Activated CD4-positive, alpha-beta T cell treated with anti-CD3 and anti-CD28 coated beads, Interleukin-2, Interleukin-6, amounts not matched to agents 100 ng/mL and 50 ng/mL, durations not matched to agents 16 hours and 8 hours (primary cell): ENCODE measurements at regions not wholly inside any gene's neighbourhood (a gene's known extent, or its start where the extent isn't known, plus 50 kb on each side); places are given as distances from the start of the nearest gene placed in this dataset.

ENCODE experiments used
- DNase-seq: peaks from one replicate; pipeline ENCODE4 v3.0.0-alpha.2; 2020

DNA sequence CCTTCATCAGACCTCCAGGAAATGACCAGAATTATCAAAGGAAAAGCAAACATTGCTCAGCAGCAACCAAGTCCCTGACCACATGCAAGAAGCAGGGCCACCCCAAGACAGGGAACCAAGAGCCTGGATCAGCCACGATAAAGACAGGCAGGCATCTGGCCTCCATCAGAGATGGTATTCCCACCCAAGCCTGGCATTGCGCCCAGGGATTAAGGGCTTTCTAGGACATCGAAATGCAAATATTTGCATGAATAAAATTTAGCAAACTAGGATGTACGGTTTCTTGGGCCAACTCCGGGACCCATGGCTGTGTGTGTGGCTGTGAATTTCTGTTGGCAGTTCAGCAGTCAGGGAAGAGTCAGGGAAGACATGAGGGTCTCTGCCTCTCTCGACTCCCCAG, 241.4 kb upstream of the DYNLRB2 start:
- no peak for DNase-seq

DNA sequence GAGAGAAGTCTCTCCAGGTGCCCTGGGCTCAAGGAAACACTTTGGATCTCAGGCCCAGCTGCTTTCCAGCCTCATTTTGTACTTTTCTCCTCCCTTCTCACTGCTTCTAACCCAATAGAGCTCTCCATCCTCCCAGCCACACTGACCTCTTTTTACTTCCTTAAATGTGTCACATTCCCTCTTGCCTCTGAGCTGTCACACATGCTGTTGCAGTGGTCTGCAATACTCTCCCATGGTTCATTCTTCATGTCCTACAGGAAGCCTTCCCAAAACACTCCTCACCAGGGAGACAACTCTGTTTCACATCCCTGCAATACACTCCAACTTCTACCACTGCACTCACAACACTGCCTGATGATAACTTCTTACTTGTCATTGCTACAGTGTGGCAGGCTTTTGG, 242.1 kb upstream of the DYNLRB2 start:
- no peak for DNase-seq

DNA sequence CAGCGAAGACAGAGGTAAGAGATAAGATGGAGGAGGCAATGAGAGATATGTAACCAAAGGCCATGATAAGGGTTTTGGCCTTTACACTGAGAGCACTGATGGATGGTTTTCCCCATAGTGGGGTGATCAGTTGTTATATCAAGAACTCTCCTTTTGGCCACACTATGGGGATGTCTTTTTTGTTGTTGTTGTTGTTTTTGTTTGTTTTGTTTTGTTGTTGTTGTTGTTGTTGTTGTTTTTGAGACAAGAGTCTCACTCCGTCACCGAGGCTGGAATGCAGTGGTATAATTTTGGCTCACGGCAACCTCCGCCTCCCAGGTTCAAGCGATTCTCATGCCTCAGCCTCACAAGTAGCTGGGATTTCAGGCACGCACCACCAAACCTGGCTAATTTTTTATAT, 244.8 kb upstream of the DYNLRB2 start:
- no peak for DNase-seq

DNA sequence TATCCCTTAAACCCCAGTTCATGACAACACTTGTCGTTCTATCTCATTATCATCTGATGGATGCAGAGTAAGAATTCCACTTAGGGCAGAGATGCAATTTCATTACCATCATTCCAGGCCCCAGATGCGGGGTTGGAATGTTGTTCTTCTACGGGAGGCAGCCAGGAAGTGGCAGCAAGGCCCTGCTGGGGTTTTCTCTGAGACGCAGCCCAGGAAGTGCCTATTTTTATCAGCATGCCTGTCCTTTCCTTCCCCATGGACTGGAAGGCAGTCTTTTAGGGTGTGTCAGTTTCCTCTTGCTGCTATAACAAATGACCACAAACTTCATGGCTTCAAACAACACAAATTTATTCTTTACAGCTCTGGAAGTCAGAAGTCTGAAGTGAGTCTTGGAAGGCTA, 246.6 kb upstream of the DYNLRB2 start:
- no peak for DNase-seq

DNA sequence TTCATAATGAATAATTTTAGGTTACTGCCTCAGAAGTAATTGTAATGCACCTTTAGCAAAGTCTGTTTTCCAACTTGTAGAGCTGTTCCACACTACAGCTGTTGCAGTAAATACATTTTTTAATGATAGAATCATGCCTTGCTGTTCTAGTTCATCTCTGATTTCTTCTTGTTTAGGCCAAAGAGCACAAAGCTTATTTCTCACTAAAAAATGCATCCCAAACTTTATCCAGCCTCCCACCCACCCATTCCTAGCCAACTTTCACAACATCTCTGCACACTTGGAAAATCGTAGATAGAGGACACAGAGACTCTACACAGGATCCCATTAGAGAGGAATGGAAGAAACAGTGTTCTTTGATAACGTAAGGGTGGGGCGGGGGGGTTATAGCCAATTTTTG, 252.2 kb upstream of the DYNLRB2 start:
- no peak for DNase-seq

DNA sequence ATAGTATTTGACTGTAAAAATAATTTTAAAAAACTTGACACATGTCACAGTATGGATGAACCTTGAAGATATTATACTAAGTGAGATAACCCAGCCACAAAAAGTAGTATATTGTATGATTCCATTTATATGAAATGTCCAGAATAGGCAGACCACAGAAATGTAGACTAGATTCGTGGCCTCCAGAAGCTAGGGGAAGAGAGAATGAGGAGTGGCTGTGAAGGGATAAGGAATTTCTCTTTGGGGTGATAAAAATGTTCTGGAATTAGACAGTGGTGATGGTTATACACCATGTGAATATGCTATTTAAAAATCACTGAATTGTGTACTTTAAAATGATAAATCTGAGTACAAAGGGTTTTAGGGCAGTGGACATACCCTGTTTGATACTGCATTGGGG, 253.1 kb upstream of the DYNLRB2 start:
- no peak for DNase-seq

DNA sequence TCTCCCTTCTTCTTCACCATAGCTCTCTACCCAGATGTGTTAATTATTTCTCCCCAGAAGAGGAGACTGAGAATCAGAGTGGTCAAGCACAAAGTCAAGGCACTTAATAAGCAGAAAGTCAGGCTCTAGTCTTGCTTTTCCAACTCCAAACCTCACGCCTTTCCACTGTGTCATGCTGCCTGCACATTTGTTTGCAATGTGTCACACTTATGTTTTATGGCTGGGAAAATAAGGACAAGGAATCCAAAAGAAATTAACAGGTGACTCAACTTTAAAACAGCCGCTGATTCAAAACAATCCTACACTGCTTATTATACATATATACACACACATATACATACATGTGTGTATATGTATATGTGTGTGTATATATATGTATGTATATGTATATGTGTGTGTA, 255.7 kb upstream of the DYNLRB2 start:
- DNase-seq, result no peak

DNA sequence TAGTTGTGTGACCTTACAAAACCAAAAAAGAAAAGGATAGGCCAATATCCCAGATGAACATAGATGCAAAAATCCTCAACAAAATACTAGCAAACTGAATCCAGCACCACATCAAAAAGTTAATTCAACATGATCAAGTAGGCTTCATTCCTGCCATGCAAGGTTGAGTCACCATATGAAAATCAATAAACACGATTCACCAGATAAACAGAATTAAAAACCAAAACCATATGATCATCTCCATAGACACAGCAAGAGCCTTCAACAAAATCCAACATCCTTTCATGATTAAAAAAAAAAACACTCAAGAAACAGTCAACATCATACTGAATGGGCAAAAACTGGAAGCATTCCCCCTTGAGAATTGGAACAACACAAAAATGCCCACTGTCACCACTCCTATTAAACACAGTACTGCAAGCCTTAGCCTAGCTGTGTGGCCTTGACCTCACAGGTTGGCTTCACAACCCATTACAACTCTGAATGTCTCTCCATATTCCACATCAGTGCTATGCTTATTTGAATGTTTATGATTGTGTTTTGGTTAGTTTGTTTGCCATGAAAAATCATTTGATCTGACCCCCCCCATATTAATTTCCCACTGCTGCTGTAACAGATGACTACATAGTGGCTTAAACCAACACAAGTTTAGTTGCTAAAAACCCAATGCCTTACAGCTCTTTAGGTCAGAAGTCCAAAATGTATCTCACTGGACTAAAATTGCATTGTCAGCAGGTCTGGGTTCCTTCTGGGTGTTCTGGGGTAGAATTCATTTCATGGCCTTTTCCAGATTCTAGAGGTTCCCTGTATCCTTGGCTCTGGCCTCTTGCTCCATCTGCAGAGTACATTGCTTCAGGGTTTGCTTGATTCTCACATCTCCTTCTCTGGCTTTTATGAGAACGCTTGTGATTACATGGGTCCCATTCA, 257.1 kb upstream of the DYNLRB2 start:
- DNase-seq, result no peak

DNA sequence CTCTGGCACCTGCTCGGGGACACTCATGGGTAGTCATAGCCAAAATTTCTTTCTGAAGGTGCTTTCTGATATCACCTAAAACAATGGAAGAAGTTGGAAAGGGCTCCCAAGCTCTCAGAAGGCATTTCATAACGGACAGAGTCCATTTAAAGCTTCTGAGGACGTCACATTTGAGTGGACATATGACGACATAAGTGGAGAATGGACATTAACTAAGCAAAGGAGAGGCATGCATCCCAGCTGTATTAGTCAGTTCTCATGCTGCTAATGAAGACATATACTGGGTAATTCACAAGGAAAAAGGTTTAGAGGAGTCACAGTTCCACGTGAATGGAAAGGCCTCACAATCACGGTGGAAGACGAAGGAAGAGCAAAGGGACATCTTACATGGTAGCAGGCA, 260.2 kb upstream of the DYNLRB2 start:
- no peak for DNase-seq

DNA sequence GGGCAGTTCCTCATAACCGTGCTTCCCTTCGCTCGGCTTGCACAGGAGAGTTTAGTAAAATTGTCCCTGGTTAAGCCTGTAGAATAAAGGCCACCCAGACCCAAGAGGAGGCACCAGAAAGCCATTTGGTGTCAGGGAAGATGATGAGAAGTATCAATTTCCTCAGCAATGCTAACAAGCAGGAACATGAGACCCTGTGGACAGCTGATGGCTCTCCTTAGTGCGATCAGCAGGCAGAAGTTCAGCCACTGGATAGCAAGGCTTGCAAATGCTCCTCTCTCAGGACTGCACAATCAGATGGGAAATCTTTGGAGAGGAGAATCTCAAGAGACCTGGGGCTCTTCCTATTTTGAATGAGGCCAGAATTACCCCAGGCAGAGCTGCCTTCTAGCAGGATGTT, 261.1 kb upstream of the DYNLRB2 start:
- DNase-seq, result no peak

DNA sequence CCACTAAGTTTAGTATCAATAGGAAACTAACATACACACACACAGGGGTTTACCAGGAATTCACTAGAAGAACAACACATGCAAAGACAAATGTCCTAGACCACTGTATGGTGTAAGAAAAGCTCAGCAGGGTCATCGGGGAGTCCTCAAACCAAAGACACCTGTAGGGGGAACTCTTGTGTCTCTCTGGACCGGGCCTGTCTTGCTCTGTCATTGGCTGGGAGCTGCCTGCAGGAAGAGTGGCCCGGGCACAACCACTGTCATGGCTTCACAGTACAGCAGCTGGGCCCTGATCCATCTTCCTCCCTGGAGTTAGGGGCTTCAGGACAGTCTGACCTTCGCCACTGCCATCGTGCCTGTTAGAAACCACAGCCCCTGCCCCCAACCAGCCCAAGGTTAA, 263.6 kb upstream of the DYNLRB2 start:
- no peak for DNase-seq

DNA sequence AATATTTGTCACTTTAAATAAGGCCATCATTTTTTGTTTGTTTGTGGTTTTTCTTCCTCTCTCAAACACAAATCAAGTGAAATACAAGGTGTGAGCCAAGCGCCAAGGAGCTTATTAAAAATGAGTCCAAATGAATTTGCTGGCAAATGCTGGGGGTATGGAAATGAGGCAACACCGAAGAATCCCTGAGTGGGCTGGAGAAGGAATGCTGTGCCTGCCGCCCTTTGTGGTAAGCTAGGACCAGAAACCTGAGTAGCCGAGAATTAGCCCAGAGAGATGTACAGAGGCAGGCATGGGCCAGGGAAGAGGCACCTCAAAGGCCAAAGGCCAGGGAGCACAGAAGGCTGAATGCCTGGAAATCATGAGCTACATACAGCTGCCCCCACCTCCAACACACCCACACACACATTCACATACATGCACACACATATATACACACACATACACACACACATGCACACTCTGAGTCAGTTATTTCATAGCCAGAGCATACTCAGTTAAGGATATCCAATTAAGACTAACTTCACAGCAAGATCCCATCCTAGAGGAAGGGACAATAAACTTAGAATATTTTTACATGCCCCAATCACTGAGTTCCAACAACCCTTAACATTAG, 266.1 kb upstream of the DYNLRB2 start:
- DNase-seq, result no peak

DNA sequence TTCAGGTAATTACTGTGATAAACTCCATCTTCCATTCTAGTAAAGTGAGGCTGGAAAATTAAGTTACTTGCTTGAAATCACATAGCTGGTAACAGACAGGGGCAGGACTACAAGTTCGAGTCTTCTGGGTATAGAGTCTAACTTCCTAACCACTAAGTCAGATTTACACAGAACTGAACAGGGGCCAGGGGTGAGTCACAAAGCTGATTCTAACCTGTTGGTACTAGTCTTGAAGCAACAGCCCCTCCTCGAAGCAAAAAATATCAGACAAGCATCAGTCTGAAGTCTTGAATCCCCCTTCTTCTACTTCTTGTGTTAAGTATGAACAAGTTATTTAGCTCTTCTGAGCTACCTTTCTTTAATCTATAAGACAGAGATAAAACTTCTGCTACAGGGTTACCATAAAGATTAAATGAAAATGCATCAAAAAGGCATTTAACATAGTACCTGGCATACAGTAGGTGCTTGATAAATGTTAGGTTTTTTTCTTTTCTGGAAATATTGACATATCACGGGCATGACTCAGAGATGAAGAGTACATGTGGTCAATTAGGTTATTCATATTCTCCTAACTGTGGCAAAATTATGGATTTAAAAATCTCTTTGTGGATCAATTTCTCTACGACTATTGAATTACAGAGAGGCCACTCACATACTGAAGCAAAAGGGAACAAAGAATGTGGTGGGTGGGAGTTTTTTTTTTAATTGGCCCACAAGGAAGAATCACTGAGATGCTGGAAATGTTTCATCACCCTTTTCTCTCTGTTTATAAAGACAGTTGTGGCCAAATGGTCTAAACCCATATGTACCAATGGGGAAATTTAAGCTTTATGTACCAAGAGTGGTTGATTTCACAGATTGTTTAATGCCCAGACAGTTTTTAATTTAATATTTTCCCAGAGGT, 266.9 kb upstream of the DYNLRB2 start:
- DNase-seq, result peak; percentile 2

DNA sequence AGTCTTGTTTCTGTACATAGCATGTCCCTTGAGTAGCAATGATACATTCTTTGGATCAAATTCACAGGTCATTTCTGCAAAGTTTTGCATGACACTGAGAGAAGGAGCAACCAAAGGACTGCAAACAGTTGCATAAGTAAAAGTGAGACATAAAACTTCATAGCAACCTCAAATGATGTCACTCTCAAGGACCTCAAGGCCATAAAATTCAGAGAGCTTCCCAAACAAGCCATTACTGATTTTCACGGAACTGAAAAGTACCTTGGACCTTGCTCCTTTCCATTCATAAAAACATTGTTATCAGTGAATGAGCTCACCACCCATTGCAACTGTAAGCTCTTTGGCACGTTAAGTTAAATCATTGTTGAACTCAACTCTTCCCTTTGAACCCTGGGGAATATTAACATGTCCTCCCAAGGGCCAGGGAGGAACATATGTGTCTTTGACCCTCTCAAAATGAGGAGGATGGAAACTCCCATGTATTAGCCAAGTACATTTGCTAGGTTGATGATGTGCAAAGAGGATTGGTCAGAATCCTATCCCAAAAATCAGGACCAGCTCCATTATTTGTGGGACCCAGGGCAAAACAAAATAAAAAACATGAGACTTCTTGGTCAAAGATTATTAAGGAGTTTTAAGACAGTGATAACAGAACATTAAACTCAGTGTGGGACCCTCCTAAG, 275.0 kb upstream of the DYNLRB2 start:
- no peak for DNase-seq

DNA sequence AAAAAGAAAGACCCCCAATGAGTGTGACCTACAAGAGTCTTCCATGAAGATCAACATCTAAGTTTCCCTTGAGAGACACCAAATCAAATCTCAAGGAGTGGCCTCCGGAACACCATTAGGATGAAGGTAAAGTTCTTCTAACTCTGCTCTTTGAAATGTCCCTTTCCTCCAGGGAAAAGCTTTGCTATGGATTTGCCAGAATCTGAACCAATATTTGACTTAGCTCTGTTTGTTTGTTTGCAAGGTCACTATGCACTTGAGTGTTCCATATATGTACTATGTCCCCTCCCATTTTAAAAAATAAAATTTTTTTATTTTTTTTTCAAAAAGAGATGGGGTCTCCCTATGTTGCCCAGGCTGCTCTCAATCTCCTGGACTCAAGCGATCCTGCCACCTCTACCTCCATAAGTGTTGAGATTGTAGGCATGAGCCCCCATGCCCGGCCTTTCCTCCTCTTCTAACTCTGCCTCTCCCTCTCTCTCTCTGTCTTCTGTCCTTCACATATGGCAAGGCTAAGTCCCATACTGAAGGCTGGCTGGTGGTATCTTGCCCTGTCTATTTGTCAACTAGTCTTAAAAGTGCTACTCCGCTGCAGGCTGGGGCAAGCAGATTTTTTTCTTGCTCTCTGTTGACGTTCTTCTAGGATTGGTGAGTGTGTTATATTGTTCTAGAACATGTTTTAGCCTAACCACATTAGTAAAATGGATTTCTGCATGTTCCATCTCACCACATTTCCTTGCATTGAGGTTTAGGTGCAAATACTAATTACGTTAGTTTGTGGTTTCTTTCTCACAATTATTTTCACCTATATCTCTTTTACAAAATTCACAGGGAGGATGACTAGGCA, 276.7 kb upstream of the DYNLRB2 start:
- no peak for DNase-seq

DNA sequence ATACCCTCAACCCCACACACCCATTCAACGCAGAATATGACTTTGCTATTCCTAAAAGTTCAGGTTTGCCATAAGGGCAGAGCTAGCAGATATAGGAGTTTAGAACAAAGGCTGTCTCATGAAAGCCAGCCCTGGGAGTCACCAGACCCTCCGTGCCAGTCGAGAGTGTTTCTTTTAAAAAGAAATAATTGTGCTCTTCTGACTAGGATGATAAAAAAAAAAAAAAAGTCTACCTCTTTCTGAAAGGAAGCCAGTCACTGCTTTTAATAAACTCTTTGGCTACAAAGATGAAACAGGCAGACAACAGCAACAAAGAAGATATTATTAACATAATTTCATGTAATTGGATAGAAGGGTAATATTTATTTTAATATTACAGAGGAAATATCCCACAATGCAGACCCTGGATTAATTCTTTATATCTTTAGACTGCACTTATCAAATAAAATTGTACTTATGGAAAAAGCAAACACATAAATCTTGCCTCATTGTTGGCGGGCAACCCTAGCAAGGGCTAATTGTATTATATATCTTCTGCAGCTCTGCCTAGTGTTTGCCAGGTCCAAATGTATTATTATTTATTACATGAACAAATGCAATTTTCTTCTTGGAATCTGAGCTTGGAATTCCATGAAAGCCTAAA, 277.5 kb upstream of the DYNLRB2 start:
- DNase-seq, result no peak

DNA sequence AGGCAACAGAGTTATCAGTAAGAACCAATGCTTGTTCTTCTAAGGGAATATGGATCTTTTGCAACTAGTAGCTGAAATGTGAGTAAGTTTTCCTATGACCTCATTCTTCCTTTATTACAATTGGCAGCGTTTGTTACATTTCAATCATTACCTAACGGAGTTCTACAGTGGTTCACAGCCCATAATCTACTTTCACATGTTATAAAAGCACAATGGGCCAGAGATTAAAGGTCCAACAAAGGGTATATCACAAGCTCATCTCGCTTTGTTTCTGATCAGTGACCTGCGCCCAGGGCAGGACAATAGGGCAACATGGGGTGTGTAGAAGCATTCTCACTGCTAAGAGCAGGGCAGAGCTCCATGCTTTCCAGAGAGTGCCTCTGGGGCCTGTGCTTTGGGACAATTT, 279.9 kb upstream of the DYNLRB2 start:
- no peak for DNase-seq

DNA sequence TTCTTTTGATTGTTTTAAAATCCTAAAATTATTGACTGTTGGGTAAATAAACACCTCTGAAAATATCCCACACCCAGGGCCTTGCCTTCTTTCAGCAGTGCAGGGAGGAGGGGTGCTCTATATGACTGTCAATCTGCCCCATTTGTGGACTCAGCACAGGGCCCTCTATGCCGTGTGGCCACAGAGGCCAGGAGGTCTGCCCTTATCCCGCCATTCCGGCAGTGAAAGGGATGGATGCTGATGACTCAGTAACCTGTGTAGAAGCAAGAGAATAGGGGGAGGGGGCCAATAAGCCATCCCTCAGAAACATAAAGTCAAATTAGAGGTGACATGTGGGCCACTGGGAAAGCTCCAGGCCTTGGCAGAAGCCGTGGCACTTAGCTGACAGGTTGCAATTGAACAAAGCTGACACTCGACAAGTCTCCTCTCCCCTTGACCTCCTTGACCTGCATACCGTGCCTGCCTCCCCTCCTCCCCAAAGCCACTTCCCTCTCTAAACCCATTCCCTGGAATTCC, 281.4 kb upstream of the DYNLRB2 start:
- no peak for DNase-seq

DNA sequence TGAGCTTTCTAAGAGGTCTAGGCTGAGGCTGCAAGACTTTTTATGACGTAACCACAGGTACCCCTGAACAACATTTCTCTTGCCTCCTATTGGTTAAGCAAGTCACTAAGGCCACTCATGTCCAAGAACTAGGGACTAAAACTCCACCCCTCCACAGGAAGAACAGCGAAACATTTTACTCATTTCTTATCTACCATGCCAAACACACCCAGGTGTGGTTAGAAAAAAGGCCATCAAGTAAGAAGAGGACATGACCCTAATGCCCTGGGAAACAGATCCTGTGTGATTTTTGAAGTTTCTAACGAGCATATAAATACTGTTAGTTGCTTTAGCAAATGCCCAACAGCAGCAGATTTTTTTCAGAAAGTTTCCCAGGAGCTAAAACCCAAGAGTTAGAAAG, 282.4 kb upstream of the DYNLRB2 start:
- no peak for DNase-seq

DNA sequence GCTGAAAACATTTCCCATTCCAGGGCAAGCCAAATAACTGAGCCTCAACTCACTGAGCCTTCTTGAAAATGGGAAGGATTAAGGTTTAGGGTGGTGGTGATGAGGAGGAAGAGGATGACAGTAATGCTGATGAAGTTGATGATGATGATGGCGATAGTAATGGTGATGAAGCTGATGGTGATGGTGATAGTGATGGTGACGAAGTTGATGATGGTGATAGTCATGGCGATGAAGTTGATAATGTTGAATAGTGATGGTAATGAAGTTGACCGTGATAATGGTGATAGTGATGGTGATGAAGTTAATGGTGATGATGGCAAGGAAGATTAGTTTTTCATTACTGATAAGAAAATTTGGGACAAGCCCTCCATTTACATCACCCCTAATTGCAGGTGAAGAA, 285.8 kb upstream of the DYNLRB2 start:
- DNase-seq, result no peak

DNA sequence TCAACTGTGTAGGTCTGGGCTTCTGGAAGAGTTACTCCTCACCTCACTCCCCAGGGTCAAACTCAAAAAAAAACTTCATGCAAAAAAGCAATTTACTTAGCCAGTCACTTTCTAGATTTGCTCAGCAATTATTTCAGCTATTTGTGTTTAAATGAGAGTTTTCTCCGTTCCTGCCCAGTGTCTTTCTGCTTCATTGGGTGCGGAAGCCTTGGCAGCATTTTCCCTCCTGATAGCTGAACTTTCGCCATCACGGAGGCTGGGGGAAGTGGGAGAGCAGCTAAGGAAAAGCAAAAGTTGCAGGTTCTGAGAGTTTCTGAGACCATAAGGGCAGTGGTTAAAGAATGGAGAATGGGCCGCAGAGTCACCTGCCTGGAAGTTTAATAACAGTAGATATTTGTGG, 287.1 kb upstream of the DYNLRB2 start:
- no peak for DNase-seq
